SK-N-SH treated with all-trans-retinoic acid at 6 μM for 48 hours (cell line): ENCODE measurements at regions not wholly inside any gene's neighbourhood (a gene's known extent, or its start where the extent isn't known, plus 50 kb on each side); places are given as distances from the start of the nearest gene placed in this dataset.

Source experiments
- ATAC-seq: fragments of 200-7000 bp; cut with Tn5 transposase; 3 replicates; pipeline ENCODE4 v1.9.1; 2020; ENCODE audit warnings: mild to moderate bottlenecking, moderate library complexity
- ARNTL ChIP-seq: fragments of 450-650 bp; formaldehyde crosslinking; IDR thresholded peaks from 2 replicates; pipeline ENCODE4 v1.5.0; 2020; ENCODE audit warnings: low read depth, mild to moderate bottlenecking, moderate library complexity, borderline replicate concordance
- BACH2 ChIP-seq: fragments of 250-450 bp; sonication (Bioruptor Pico); IDR thresholded peaks from 2 replicates; pipeline ENCODE4 v1.9.0; 2021; ENCODE audit warnings: mild to moderate bottlenecking, borderline replicate concordance
- CSDC2 ChIP-seq: fragments of 250-450 bp; sonication (Bioruptor Pico); IDR thresholded peaks from 2 replicates; pipeline ENCODE4 v1.5.0; 2020; ENCODE audit warnings: mild to moderate bottlenecking, moderate library complexity
- ESRRG ChIP-seq: fragments of 250-450 bp; sonication (Bioruptor Pico); IDR thresholded peaks from 2 replicates; pipeline ENCODE4 v1.6.1; 2021; ENCODE audit warnings: mild to moderate bottlenecking
- OSR1 ChIP-seq: fragments of 250-450 bp; sonication (Bioruptor Pico); IDR thresholded peaks from 2 replicates; pipeline ENCODE4 v1.8.0; 2022; ENCODE audit warnings: moderate library complexity, mild to moderate bottlenecking, inconsistent platforms
- PPARA ChIP-seq: fragments of 250-450 bp; sonication (Bioruptor Pico); IDR thresholded peaks from 2 replicates; pipeline ENCODE4 v1.5.0; 2020; ENCODE audit warnings: mild to moderate bottlenecking, borderline replicate concordance
- RARB ChIP-seq: fragments of 250-450 bp; sonication (Bioruptor Pico); IDR thresholded peaks from 2 replicates; pipeline ENCODE4 v1.8.0; 2021; ENCODE audit warnings: mild to moderate bottlenecking, moderate library complexity
- SNAI2 ChIP-seq: fragments of 250-450 bp; sonication (Bioruptor Pico); IDR thresholded peaks from 2 replicates; pipeline ENCODE4 v1.5.0; 2020; ENCODE audit warnings: mild to moderate bottlenecking, moderate library complexity
- TCF4 ChIP-seq: fragments of 250-450 bp; sonication (Bioruptor Pico); IDR thresholded peaks from 2 replicates; pipeline ENCODE4 v1.8.0; 2021; ENCODE audit warnings: mild to moderate bottlenecking, moderate library complexity, borderline replicate concordance
- TOX ChIP-seq: fragments of 250-450 bp; sonication (Bioruptor Pico); IDR thresholded peaks from 2 replicates; pipeline ENCODE4 v1.8.0; 2021; ENCODE audit warnings: mild to moderate bottlenecking, moderate library complexity, borderline replicate concordance
- TSHZ2 ChIP-seq: fragments of 250-450 bp; sonication (Bioruptor Pico); IDR thresholded peaks from 2 replicates; pipeline ENCODE4 v1.5.0; 2020; ENCODE audit warnings: mild to moderate bottlenecking, moderate library complexity
- ZFP3 ChIP-seq: fragments of 250-450 bp; sonication (Bioruptor Pico); IDR thresholded peaks from 2 replicates; pipeline ENCODE4 v1.5.0; 2020; ENCODE audit warnings: mild to moderate bottlenecking, moderate library complexity
- ZFP30 ChIP-seq: fragments of 450-650 bp; formaldehyde crosslinking; IDR thresholded peaks from 2 replicates; pipeline ENCODE4 v1.5.0; 2022; ENCODE audit warnings: mild to moderate bottlenecking, moderate library complexity
- ZNF565 ChIP-seq: fragments of 450-650 bp; formaldehyde crosslinking; conservative IDR thresholded peaks from 2 replicates; pipeline ENCODE4 v1.5.0; 2020; ENCODE audit warnings: low read depth, mild to moderate bottlenecking, moderate library complexity
- ZNF70 ChIP-seq: fragments of 450-650 bp; formaldehyde crosslinking; IDR thresholded peaks from 2 replicates; pipeline ENCODE4 v1.5.0; 2020; ENCODE audit warnings: mild to moderate bottlenecking, moderate library complexity
- ZNF8 ChIP-seq: fragments of 450-650 bp; formaldehyde crosslinking; IDR thresholded peaks from 2 replicates; pipeline ENCODE4 v1.5.0; 2020; ENCODE audit warnings: mild to moderate bottlenecking, moderate library complexity
- TF ChIP-seq, protein P1 (sequence below): fragments of 250-450 bp; sonication (Bioruptor Pico); IDR thresholded peaks from 2 replicates; pipeline ENCODE4 v1.5.1; 2020; ENCODE audit warnings: low read depth, mild to moderate bottlenecking, moderate library complexity
- TF ChIP-seq, protein P2 (sequence below): fragments of 250-450 bp; sonication (Bioruptor Pico); IDR thresholded peaks from 2 replicates; pipeline ENCODE4 v1.8.0; 2020; ENCODE audit warnings: mild to moderate bottlenecking, moderate library complexity, borderline replicate concordance
- TF ChIP-seq, protein P3 (sequence below): fragments of 250-450 bp; sonication (Bioruptor Pico); IDR thresholded peaks from 2 replicates; pipeline ENCODE4 v1.5.1; 2021; ENCODE audit warnings: mild to moderate bottlenecking, moderate library complexity

- TF ChIP-seq SNAI2 (CRISPR knock-in tag): no peak
- TF ChIP-seq ZFP3 (CRISPR knock-in tag): no peak
- TF ChIP-seq, protein P1, sequence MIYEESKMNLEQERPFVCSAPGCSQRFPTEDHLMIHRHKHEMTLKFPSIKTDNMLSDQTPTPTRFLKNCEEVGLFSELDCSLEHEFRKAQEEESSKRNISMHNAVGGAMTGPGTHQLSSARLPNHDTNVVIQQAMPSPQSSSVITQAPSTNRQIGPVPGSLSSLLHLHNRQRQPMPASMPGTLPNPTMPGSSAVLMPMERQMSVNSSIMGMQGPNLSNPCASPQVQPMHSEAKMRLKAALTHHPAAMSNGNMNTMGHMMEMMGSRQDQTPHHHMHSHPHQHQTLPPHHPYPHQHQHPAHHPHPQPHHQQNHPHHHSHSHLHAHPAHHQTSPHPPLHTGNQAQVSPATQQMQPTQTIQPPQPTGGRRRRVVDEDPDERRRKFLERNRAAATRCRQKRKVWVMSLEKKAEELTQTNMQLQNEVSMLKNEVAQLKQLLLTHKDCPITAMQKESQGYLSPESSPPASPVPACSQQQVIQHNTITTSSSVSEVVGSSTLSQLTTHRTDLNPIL (CRISPR knock-in tag): no peak
- no peak for TF ChIP-seq TOX (CRISPR knock-in tag)
- TF ChIP-seq BACH2 (CRISPR knock-in tag): no peak
- no peak for TF ChIP-seq ZNF565 (CRISPR knock-in tag)
- TF ChIP-seq TCF4 (CRISPR knock-in tag): no peak
- TF ChIP-seq ZNF70 (CRISPR knock-in tag): no peak
- no peak for TF ChIP-seq OSR1 (CRISPR knock-in tag)
Measured at GRCh38 chr15:26176831-26177230, 313.7 kb upstream of the ATP10A start (continued).

DNA sequence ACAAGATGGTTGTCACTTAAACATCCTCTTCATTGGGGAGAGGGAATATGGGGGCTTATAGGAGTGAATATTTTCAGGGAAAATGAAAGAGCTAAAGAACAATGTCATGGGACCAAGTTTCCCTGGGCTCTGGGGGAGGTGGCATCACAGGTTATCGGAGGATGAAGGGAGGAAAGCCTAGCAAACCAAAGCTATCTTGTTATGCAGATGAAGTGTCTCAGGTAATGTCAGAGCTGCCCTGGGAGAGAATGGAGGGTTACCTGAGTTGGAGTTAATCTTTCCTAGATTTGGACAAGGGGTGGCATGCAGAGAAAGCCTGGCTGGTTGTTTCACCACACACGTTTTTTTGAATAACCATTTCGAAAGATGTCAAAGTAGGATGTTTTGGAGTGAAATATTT lies 308.1 kb upstream of the ATP10A start:
- no peak for ATAC-seq

More for the DNA sequence above, 308.1 kb upstream of the ATP10A start:
- no peak for TF ChIP-seq PPARA (CRISPR knock-in tag)
- no peak for TF ChIP-seq TCF4 (CRISPR knock-in tag)
- TF ChIP-seq ESRRG: no peak
- TF ChIP-seq, protein P2, sequence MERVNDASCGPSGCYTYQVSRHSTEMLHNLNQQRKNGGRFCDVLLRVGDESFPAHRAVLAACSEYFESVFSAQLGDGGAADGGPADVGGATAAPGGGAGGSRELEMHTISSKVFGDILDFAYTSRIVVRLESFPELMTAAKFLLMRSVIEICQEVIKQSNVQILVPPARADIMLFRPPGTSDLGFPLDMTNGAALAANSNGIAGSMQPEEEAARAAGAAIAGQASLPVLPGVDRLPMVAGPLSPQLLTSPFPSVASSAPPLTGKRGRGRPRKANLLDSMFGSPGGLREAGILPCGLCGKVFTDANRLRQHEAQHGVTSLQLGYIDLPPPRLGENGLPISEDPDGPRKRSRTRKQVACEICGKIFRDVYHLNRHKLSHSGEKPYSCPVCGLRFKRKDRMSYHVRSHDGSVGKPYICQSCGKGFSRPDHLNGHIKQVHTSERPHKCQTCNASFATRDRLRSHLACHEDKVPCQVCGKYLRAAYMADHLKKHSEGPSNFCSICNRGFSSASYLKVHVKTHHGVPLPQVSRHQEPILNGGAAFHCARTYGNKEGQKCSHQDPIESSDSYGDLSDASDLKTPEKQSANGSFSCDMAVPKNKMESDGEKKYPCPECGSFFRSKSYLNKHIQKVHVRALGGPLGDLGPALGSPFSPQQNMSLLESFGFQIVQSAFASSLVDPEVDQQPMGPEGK: no peak
- no peak for TF ChIP-seq ZNF8 (CRISPR knock-in tag)
- TF ChIP-seq, protein P1 (CRISPR knock-in tag): no peak
- TF ChIP-seq TSHZ2 (CRISPR knock-in tag): no peak
- no peak for TF ChIP-seq BACH2 (CRISPR knock-in tag)
- TF ChIP-seq ZNF70 (CRISPR knock-in tag): no peak
- TF ChIP-seq, protein P3, sequence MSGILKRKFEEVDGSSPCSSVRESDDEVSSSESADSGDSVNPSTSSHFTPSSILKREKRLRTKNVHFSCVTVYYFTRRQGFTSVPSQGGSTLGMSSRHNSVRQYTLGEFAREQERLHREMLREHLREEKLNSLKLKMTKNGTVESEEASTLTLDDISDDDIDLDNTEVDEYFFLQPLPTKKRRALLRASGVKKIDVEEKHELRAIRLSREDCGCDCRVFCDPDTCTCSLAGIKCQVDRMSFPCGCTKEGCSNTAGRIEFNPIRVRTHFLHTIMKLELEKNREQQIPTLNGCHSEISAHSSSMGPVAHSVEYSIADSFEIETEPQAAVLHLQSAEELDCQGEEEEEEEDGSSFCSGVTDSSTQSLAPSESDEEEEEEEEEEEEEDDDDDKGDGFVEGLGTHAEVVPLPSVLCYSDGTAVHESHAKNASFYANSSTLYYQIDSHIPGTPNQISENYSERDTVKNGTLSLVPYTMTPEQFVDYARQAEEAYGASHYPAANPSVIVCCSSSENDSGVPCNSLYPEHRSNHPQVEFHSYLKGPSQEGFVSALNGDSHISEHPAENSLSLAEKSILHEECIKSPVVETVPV: no peak
- no peak for TF ChIP-seq SNAI2 (CRISPR knock-in tag)
- no peak for TF ChIP-seq RARB (CRISPR knock-in tag)
- no peak for TF ChIP-seq ZNF565 (CRISPR knock-in tag)
- no peak for TF ChIP-seq ZFP3 (CRISPR knock-in tag)
- TF ChIP-seq CSDC2 (CRISPR knock-in tag): no peak
- TF ChIP-seq OSR1 (CRISPR knock-in tag): no peak
- no peak for TF ChIP-seq ZFP30 (CRISPR knock-in tag)
- TF ChIP-seq ARNTL (CRISPR knock-in tag): no peak
